GM12892 (cell line): ENCODE measurements at regions not wholly inside any gene's neighbourhood (a gene's known extent, or its start where the extent isn't known, plus 50 kb on each side); places are given as distances from the start of the nearest gene placed in this dataset.

ENCODE experiments used
- POLR2A ChIP-seq: IDR thresholded peaks from 2 replicates; pipeline ENCODE4 v1.6.1; 2011; ENCODE audit warnings: low read depth, low read length, control low read depth
- POLR2AphosphoS5 ChIP-seq: IDR thresholded peaks from 2 replicates; pipeline ENCODE4 v1.6.1; 2011; ENCODE audit warnings: low read depth, low read length, control low read depth
- TAF1 ChIP-seq: IDR thresholded peaks from 2 replicates; pipeline ENCODE4 v1.6.1; 2011; ENCODE audit warnings: low read depth, mild to moderate bottlenecking, control low read depth, low read length, borderline replicate concordance

- no peak for TF ChIP-seq POLR2A
- no peak for TF ChIP-seq POLR2AphosphoS5
- no peak for TF ChIP-seq TAF1
These were observed 88.6 kb downstream of the PDGFA start for GRCh38 chr7:431041-431440.
